ENCODE measurements at regions not wholly inside any gene's neighbourhood (a gene's known extent, or its start where the extent isn't known, plus 50 kb on each side); places are given as distances from the start of the nearest gene placed in this dataset.

- no peak for DNase-seq (ENCODE audit: low read depth in 1 of 2, low spot score in 1 of 2)
- no peak overlapping the region for H3K27ac ChIP-seq (replicated peaks)
- H3K4me3 ChIP-seq (replicated peaks; ENCODE audit: insufficient read depth, low read length) = no peak overlapping the region
- H3K27me3 ChIP-seq (ENCODE audit: insufficient read depth, poor library complexity, severe bottlenecking) = no peaks in the 10 kb centered on the region
- no peak for TF ChIP-seq GABPA (IDR thresholded peaks at IDR 0.05; ENCODE audit: low read depth)
- no peak for TF ChIP-seq SPI1 (IDR thresholded peaks at IDR 0.05; ENCODE audit: borderline replicate concordance, low read depth)
- TF ChIP-seq POLR2AphosphoS5 (IDR thresholded peaks at IDR 0.05; ENCODE audit: low read depth) = no peak
- no peak for TF ChIP-seq CTCF (IDR thresholded peaks at IDR 0.05; ENCODE audit: insufficient read depth, low read length)
- TF ChIP-seq, protein P1, sequence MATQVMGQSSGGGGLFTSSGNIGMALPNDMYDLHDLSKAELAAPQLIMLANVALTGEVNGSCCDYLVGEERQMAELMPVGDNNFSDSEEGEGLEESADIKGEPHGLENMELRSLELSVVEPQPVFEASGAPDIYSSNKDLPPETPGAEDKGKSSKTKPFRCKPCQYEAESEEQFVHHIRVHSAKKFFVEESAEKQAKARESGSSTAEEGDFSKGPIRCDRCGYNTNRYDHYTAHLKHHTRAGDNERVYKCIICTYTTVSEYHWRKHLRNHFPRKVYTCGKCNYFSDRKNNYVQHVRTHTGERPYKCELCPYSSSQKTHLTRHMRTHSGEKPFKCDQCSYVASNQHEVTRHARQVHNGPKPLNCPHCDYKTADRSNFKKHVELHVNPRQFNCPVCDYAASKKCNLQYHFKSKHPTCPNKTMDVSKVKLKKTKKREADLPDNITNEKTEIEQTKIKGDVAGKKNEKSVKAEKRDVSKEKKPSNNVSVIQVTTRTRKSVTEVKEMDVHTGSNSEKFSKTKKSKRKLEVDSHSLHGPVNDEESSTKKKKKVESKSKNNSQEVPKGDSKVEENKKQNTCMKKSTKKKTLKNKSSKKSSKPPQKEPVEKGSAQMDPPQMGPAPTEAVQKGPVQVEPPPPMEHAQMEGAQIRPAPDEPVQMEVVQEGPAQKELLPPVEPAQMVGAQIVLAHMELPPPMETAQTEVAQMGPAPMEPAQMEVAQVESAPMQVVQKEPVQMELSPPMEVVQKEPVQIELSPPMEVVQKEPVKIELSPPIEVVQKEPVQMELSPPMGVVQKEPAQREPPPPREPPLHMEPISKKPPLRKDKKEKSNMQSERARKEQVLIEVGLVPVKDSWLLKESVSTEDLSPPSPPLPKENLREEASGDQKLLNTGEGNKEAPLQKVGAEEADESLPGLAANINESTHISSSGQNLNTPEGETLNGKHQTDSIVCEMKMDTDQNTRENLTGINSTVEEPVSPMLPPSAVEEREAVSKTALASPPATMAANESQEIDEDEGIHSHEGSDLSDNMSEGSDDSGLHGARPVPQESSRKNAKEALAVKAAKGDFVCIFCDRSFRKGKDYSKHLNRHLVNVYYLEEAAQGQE (IDR thresholded peaks at IDR 0.05; ENCODE audit: insufficient replicate concordance, low read depth) = no peak
Observed at GRCh38 chr22:49330421-49331222, 497.1 kb downstream of the BRD1 start.

DNA sequence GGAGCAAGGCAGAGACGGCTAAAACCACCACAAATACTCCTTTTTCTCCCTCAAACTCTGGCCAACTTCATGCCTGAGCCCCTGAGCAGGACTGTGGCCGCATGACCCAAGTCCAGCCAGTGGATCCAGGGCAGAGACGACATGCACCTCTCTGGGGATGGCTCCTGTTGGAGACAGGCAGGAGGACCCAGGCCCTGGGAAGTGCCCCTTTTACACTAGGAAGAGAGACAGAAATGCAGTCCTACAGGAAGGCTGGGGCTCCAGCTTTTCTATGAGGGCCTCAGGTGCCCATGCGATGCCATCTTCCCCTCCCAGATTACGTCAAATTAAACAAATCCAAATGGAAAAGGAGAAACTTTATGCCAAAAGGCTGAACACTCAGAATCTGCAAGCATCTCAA is 498.0 kb downstream of the BRD1 start:
- TF ChIP-seq, protein P1 (IDR thresholded peaks at IDR 0.05; ENCODE audit: insufficient replicate concordance, low read depth) = no peak
- TF ChIP-seq GABPA (IDR thresholded peaks at IDR 0.05; ENCODE audit: low read depth) = no peak
- TF ChIP-seq POLR2AphosphoS5 (IDR thresholded peaks at IDR 0.05; ENCODE audit: low read depth) = no peak
- no peak for TF ChIP-seq SPI1 (IDR thresholded peaks at IDR 0.05; ENCODE audit: borderline replicate concordance, low read depth)
- no peak for TF ChIP-seq CTCF (IDR thresholded peaks at IDR 0.05; ENCODE audit: insufficient read depth, low read length)
- Histone ChIP-seq H3K27me3 (ENCODE audit: insufficient read depth, poor library complexity, severe bottlenecking) (no peaks in the 10 kb centered on the region), H3K4me3 (replicated peaks; ENCODE audit: insufficient read depth, low read length) (no peak overlapping the region), H3K27ac (replicated peaks) (no peak overlapping the region)
- DNase-seq (ENCODE audit: low read depth in 1 of 2, low spot score in 1 of 2) = no peak

DNA sequence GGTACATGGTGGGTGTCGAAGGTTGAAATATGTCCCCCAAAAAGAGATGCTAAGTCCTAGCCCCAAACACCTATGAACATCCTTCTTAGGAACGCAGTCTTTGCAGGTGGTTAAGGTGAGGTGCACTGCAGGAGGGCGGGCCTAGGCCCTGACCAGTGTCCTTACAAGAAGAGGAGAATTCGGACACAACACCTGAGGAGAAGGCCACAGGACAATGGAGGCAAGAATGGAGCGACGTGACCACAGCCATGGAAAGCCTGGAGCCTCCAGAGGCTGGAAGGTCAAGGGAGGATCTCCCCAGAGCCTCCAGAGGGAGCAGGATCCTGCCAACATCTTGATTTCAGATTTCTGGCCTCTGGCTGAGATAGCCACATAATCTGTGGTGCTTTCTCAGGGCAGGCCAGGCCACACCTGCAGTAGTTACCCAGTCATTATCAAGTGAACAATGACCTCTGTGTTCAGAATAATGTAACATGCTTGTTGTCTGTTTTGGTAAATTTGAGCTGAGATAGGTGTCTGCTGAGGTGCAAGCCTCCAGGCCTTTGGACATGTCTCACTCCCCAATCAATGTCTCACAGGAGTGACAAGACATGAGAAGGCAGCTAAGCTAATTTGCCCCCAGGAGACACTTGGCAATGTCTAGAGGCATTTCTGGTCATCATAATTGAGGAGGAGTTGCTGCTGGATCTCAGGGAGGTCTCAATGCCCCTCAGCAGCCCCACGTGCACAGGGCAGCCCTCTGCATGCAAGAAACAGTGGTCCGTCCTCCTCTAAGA is 498.9 kb downstream of the BRD1 start:
- H3K27me3 ChIP-seq (ENCODE audit: insufficient read depth, poor library complexity, severe bottlenecking) = no peaks in the 10 kb centered on the region
- H3K4me3 ChIP-seq (replicated peaks; ENCODE audit: insufficient read depth, low read length) = no peak overlapping the region
- DNase-seq (ENCODE audit: low read depth in 1 of 2, low spot score in 1 of 2) = no peak
- no peak overlapping the region for H3K27ac ChIP-seq (replicated peaks)
- TF ChIP-seq POLR2AphosphoS5 (IDR thresholded peaks at IDR 0.05; ENCODE audit: low read depth) (no peak), SPI1 (IDR thresholded peaks at IDR 0.05; ENCODE audit: borderline replicate concordance, low read depth) (no peak), CTCF (IDR thresholded peaks at IDR 0.05; ENCODE audit: insufficient read depth, low read length) (no peak), GABPA (IDR thresholded peaks at IDR 0.05; ENCODE audit: low read depth) (no peak)
- TF ChIP-seq, protein P1 (IDR thresholded peaks at IDR 0.05; ENCODE audit: insufficient replicate concordance, low read depth) = no peak

Measured in HL-60 (cell line).